GM18511 (cell line): ENCODE measurements at regions not wholly inside any gene's neighbourhood (a gene's known extent, or its start where the extent isn't known, plus 50 kb on each side); places are given as distances from the start of the nearest gene placed in this dataset.
A peak's percentile ranks its signal among the peaks of the same experiment; 100 is the strongest.

ENCODE experiments used
- ATAC-seq: cut with Tn5 transposase; IDR thresholded peaks from one replicate; pipeline ENCODE4 v1.9.1; 2021; ENCODE audit warnings: mild to moderate bottlenecking, moderate library complexity; ENCODE audit not compliant: unreplicated experiment

DNA sequence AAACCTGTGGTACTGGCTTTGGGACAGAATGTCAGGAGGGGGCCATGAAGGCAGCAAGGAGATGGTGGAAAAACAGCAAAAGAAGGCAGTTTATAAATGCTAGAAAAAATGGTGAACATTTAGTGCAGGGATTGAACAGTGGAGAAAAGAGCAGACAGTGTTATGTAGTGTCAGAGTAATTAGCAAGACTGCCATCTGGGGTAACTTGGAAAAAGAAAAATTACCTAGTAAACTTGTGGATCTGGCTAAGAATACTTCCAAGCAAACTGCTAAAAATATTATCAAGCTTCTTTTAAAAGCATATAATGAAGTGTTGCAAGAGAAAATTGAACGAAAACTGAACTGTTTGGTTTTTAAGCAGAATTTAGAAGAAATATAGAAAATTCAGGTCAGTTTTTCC, 267.8 kb downstream of the INSIG2 start:
- no peak for ATAC-seq

DNA sequence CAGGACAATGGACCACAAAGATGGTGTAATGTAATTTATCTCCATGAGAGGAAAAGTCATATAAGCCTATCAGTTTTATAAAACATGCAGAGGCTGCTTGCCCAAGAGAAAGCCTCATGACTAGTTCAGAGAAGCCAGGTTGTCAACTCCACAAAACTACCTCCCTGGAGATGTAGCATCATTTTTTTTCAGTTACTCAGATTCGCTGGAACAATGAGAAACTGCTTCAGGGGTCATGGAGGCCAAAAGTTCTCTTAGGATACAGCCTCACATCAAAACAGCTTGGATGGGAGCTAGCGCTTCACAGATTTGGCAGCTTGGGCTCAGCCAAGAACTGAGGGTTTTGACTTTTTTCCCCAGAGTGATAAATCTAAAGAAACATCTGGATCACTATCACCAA, 263.5 kb downstream of the INSIG2 start:
- ATAC-seq: no peak

GRCh38 chr2:118350621-118351020, 262.4 kb downstream of the INSIG2 start:
- no peak for ATAC-seq

DNA sequence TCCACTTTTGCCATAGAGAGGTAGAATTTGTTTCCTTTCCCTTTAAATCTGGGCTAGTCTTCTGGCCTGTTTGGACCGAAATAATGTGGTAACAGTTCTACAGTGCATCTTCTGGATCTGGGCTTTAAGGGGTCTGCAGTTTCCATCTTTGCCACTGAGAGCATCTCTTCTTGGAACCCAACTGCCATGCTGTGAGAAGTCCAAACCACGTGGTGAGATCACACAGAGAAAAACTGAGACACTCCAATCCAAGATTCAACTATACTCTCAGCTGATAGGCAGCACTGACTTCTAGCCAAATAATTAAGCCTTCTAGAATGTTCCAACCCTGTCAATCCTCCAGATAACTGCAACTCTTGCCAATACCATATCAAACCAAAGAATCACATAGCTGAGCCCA, 261.1 kb downstream of the INSIG2 start:
- ATAC-seq: no peak

GRCh38 chr2:118348380-118349034, 260.2 kb downstream of the INSIG2 start:
- ATAC-seq: no peak

GRCh38 chr2:118345465-118345864, 257.2 kb downstream of the INSIG2 start:
- ATAC-seq: no peak

GRCh38 chr2:118340103-118340502, 251.8 kb downstream of the INSIG2 start:
- ATAC-seq: no peak

DNA sequence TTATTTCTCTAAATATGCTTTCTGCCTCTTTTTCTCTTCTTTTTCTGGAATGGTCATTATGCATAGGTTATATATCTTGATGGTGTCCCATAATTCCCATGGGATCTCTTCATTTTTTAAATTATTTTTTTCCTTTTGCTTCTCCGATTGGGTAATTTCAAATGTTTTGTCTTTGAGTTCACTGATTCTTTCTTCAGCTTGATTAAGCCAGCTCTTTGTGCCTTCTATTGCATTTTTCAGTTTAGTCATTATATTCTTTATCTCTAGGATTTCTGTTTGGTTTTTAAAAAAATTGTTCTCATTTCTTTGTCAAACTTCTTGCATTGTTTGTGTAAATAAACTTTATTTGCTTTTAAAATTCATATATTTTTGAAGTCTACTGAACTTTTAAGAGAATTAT, 251.1 kb downstream of the INSIG2 start:
- ATAC-seq: no peak

- ATAC-seq: no peak
These were observed 245.4 kb downstream of the INSIG2 start for GRCh38 chr2:118333664-118334063.

GRCh38 chr2:118325321-118325955, 237.2 kb downstream of the INSIG2 start:
- ATAC-seq: no peak

DNA sequence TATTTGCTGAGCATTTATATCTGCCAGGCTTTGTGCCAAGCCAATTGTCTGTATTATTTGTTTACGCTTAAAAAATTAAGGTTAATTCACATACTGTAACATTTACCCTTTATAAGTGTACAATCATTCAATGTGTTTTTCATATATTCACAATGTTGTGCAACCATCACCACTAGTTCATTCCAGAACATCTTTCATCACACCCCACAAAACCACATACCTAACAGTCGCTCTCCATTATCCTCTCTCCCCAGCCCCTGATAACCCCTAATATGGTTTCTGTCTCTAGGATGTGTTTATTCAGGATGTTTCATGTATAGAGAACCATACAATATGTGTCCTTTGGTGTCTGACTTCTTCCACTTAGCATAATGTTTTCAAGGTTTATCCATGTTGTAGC, 234.1 kb downstream of the INSIG2 start:
- ATAC-seq: no peak

DNA sequence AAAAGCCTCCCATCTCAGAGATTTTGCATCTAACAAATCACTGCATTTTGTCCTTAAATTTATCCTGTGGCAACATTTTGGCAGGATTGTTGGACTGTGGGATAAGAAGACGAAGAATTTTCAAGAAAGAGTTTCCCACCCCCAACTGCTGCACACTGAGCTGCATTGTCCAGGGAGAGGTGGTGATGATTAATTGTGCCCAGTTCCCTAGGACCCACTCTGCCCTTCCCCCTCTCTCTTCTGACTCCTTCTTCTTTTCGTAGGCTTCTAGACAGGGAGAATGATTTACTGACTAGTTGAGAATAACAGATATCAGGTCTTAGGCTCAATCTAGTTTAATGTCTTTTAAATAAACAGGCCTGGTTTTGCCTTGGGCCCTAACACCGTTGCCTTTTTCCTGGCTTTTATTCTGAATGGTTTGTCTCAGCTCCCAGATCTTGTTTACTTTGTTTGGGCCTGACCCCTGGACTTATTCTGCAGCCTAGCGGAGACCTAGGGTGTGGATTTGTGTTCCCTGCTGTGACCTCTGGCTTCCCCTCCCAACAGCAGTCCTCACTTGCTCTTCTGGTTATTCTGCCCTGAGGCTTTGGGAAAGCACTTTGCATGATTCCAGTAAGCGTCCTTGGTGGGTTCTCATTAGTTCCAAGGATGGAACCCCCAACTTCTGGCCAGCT, 233.3 kb downstream of the INSIG2 start:
- no peak for ATAC-seq

DNA sequence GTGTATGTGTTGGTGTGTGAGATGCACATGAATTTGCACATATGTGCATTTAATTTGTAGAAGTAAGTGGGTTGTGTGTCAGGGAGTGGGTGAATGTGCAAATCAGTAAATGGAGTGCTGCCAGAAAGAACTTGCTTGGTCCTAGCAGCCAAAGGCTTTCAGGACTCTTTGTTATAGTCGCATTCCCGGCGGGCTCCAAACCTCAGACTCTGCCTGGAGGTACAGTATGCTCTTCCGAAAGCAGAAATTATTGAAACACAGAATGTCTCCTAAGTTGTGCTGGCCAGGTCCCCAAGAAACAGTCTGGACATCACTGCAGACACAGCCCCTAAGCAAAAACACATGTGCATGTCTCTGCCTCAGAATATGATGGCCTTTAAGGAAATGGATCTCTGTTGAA, 232.4 kb downstream of the INSIG2 start:
- ATAC-seq: no peak

- ATAC-seq: no peak
These were observed 231.9 kb downstream of the INSIG2 start for GRCh38 chr2:118320196-118320595.

DNA sequence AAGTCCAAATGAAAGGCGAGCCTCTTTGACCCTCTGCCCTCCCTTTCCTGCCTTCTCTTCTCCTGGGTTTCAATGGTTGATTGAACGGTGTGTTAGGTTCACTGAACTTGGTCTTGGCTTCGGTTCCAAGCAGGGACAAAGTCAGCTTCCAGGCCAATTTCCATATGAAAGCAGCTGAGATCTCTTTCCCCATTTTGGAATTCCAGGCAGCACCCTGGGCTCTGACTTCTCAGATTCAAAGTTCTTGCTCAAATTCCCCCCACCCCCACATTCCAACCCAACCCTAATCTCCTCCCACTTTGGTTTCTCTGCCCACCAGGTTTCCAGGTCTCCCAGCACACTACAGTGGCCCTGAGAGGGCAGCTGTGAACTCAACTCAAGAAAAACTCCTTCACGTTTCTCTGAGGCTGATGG, 231.0 kb downstream of the INSIG2 start:
- no peak for ATAC-seq

DNA sequence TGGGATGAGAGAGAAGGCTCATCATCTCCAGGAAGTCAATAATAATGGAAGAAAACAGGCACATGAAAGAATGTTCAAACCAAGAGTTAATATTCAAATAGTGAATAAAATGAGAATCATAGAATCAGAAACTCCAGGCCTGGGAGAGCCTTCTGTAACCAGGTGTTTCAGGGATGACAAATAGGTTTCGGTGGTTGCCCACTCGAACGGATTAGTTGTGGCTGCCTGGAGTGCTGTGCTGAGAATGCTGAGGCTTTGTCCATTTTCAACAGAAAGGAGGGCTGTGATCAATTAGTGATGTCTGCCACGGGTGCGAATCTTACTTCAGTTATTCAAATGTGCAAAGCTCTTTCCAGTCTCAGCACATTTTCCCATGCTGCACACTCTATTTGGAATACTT, 227.3 kb downstream of the INSIG2 start:
- no peak for ATAC-seq

DNA sequence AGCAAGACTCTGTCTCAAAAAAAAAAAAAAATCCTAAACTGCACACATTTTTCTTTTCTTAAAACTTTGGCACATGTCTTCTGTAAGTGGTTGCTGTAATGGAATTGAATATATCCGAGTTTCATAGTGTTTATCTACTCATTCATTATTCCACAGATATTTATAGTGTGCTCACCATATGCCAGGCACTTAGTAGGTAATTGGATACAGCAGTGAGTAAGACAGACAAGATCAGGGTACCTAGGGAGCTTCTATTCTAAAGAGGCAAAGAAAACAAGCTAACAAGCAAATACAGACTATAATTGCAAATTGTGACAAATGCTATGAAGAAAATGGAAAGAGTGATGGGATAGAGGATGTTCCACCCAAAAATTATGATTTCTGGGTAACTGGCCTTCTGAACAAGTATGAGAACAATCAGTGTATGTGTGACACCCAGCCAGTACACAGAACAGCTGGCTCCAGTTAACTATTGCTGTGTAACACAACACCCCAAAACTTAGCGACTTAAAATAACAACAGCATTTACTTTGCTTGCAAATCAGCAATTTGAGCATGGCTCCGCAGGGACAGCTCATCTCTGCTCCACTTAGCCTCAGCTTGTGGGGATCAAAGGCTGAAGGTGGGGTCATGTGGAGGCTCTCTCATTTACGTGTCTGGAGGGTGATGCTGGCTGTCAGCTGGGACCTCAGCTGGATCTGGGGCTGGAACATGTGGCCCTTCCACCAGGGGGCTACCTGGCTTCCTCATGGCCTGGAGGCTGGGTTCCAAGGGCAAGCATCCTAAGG, 224.9 kb downstream of the INSIG2 start:
- no peak for ATAC-seq

- ATAC-seq: peak; percentile 23
These were observed 222.6 kb downstream of the INSIG2 start for GRCh38 chr2:118310681-118311429.

- ATAC-seq: peak; percentile 82
These were observed 221.8 kb downstream of the INSIG2 start for GRCh38 chr2:118309946-118310680.

DNA sequence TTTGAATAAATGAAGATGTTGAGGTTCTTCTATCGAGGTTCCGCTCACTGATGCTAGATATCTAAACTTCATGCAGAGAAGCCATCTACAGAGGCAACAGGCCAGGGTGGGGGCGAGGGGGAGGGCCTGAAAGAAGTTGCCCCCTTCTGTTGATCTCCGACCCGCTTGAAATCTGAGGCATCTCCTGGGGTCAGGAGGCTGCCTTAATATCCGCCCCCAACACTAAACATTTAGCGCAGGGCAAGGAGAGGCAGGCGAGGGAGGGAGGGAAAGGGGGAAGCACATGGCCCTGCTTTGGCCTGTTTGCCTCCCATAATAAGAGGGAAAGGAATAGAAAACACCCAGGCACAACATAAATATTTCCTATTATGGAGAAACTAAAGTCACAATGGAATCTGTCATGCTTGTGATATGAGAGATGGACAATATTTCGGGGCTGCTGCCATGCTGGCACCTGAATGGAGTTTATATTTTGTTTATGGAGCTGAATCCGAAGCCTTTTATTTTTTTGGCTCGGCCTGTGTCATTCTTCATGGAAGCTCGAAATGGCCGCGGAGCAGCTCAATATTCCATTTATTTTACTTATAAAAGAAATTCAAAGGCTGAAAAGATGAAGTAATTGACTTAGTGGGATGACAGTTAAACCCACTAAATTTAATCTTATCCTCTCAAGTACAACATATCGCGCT, 221.1 kb downstream of the INSIG2 start:
- ATAC-seq: no peak
